ENCODE measurements at regions not wholly inside any gene's neighbourhood (a gene's known extent, or its start where the extent isn't known, plus 50 kb on each side); places are given as distances from the start of the nearest gene placed in this dataset.

GRCh38 chr12:91384806-91385205 is 202.2 kb upstream of the DCN start:
- Mint-ChIP-seq H3K9me3 (no peaks in the 10 kb centered on the region), H3K4me1 (peaks cover 4 to 9% (median 6%) of the 10 kb centered on the region in 3 donors), H3K4me3 (no peak overlapping the region), H3K36me3 (no peaks in the 10 kb centered on the region), H3K27ac (no peak overlapping the region), H3K27me3 (peaks cover 3 to 26% of the 10 kb centered on the region in 2 donors)
- Histone ChIP-seq H3K9me3 (ENCODE audit: low read length) (no peaks in the 10 kb centered on the region), H3K36me3 (ENCODE audit: insufficient read depth, low read length) (no peaks in the 10 kb centered on the region), H3K4me1 (ENCODE audit: insufficient read depth, low read length) (peaks cover 4% of the 10 kb centered on the region), H3K4me3 (ENCODE audit: low read length) (no peak overlapping the region), H3K27me3 (ENCODE audit: insufficient read depth, low read length, poor library complexity, severe bottlenecking) (no peaks in the 10 kb centered on the region), H3K27ac (ENCODE audit: low read depth, low read length) (no peak overlapping the region)
- ChIA-PET POLR2A (no interaction called here), CTCF (no interaction called here)
- no peak for DNase-seq

- Mint-ChIP-seq H3K9me3 (no peaks in the 10 kb centered on the region), H3K4me1 (peaks cover 4 to 9% (median 6%) of the 10 kb centered on the region in 3 donors), H3K27ac (no peak overlapping the region), H3K27me3 (peaks cover 3 to 31% of the 10 kb centered on the region in 2 donors), H3K36me3 (no peaks in the 10 kb centered on the region), H3K4me3 (no peak overlapping the region)
- Histone ChIP-seq H3K27me3 (ENCODE audit: insufficient read depth, low read length, poor library complexity, severe bottlenecking) (no peaks in the 10 kb centered on the region), H3K9me3 (ENCODE audit: low read length) (no peaks in the 10 kb centered on the region), H3K27ac (ENCODE audit: low read depth, low read length) (no peak overlapping the region), H3K4me1 (ENCODE audit: insufficient read depth, low read length) (peaks cover 4% of the 10 kb centered on the region), H3K36me3 (ENCODE audit: insufficient read depth, low read length) (no peaks in the 10 kb centered on the region), H3K4me3 (ENCODE audit: low read length) (no peak overlapping the region)
- DNase-seq: no peak
- POLR2A ChIA-PET: no interaction called here
- CTCF ChIA-PET: interaction anchor here (1.5 kb wide), 1 partner anchor 1265 kb away, joined by 4 read pairs; no protein-coding TSS in a partner anchor
Measured at GRCh38 chr12:91384366-91384765, 201.7 kb upstream of the DCN start.

GRCh38 chr12:91383099-91383498 is 200.5 kb upstream of the DCN start:
- POLR2A ChIA-PET: no interaction called here
- Mint-ChIP-seq H3K36me3 (no peaks in the 10 kb centered on the region), H3K4me3 (no peak overlapping the region), H3K9me3 (no peaks in the 10 kb centered on the region), H3K4me1 (peaks cover 4 to 9% (median 6%) of the 10 kb centered on the region in 3 donors), H3K27me3 (peaks cover 5 to 40% of the 10 kb centered on the region in 2 donors), H3K27ac (peak overlapping the region in 1 of 8 donors; percentile 58)
- H3K27me3 ChIP-seq (ENCODE audit: insufficient read depth, low read length, poor library complexity, severe bottlenecking): no peaks in the 10 kb centered on the region
- no peak overlapping the region for H3K4me3 ChIP-seq (ENCODE audit: low read length)
- H3K4me1 ChIP-seq (ENCODE audit: insufficient read depth, low read length): peaks cover 4% of the 10 kb centered on the region
- H3K9me3 ChIP-seq (ENCODE audit: low read length): no peaks in the 10 kb centered on the region
- no peak for DNase-seq
- H3K36me3 ChIP-seq (ENCODE audit: insufficient read depth, low read length): no peaks in the 10 kb centered on the region
- no peak overlapping the region for H3K27ac ChIP-seq (ENCODE audit: low read depth, low read length)
- CTCF ChIA-PET: interaction anchor here (1.1 to 2.4 kb wide), 11 partner anchors 8 to 1266 kb away, joined by 4 to 29 read pairs (median 11); partner anchors contain the start of gene BTG1

GRCh38 chr12:91382081-91382543 is 199.5 kb upstream of the DCN start:
- no peaks in the 10 kb centered on the region for H3K9me3 ChIP-seq (ENCODE audit: low read length)
- Mint-ChIP-seq H3K4me1 (peaks cover 4 to 9% (median 6%) of the 10 kb centered on the region in 3 donors), H3K4me3 (peak overlapping the region in 6 of 7 donors; percentile 50 to 79 (median 72)), H3K27ac (peak overlapping the region in 5 of 8 donors; percentile 15 to 77 (median 49)), H3K27me3 (peaks cover 5 to 37% of the 10 kb centered on the region in 2 donors), H3K36me3 (no peaks in the 10 kb centered on the region), H3K9me3 (no peaks in the 10 kb centered on the region)
- CTCF ChIA-PET: interaction anchor here (0.6 to 2.4 kb wide), 36 partner anchors 9 to 1460 kb away, joined by 3 to 29 read pairs (median 4); partner anchors contain the start of gene BTG1
- peak; percentile 61 to 86 (median 78) for DNase-seq
- H3K4me3 ChIP-seq (ENCODE audit: low read length): no peak overlapping the region
- POLR2A ChIA-PET: no interaction called here
- H3K27me3 ChIP-seq (ENCODE audit: insufficient read depth, low read length, poor library complexity, severe bottlenecking): no peaks in the 10 kb centered on the region
- H3K27ac ChIP-seq (ENCODE audit: low read depth, low read length): no peak overlapping the region
- H3K36me3 ChIP-seq (ENCODE audit: insufficient read depth, low read length): no peaks in the 10 kb centered on the region
- H3K4me1 ChIP-seq (ENCODE audit: insufficient read depth, low read length): peaks cover 4% of the 10 kb centered on the region

GRCh38 chr12:91381309-91381804 is 198.7 kb upstream of the DCN start:
- POLR2A ChIA-PET: interaction anchor here (0.9 kb wide), 1 partner anchor 765 kb away, joined by 3 read pairs; the partner anchor contains the start of gene BTG1
- Histone ChIP-seq H3K27ac (ENCODE audit: low read depth, low read length) (no peak overlapping the region), H3K9me3 (ENCODE audit: low read length) (no peaks in the 10 kb centered on the region), H3K4me1 (ENCODE audit: insufficient read depth, low read length) (peaks cover 4% of the 10 kb centered on the region), H3K4me3 (ENCODE audit: low read length) (no peak overlapping the region), H3K36me3 (ENCODE audit: insufficient read depth, low read length) (no peaks in the 10 kb centered on the region), H3K27me3 (ENCODE audit: insufficient read depth, low read length, poor library complexity, severe bottlenecking) (no peaks in the 10 kb centered on the region)
- Mint-ChIP-seq H3K36me3 (no peaks in the 10 kb centered on the region), H3K4me3 (peak overlapping the region in 1 of 7 donors; percentile 79), H3K4me1 (peaks cover 4 to 9% (median 6%) of the 10 kb centered on the region in 3 donors), H3K27me3 (peaks cover 5 to 34% of the 10 kb centered on the region in 2 donors), H3K9me3 (no peaks in the 10 kb centered on the region), H3K27ac (no peak overlapping the region)
- DNase-seq: no peak
- CTCF ChIA-PET: interaction anchor here (1.0 to 2.4 kb wide), 25 partner anchors 9 to 1460 kb away, joined by 3 to 29 read pairs (median 4); partner anchors contain the start of gene BTG1

- peaks cover 5 to 34% of the 10 kb centered on the region in 2 donors for H3K27me3 Mint-ChIP-seq
- ChIA-PET CTCF (interaction anchor here (1.3 to 2.4 kb wide), 5 partner anchors 15 to 1270 kb away, joined by 3 to 29 read pairs (median 6); partner anchors contain the start of gene BTG1), POLR2A (interaction anchor here (0.9 kb wide), 1 partner anchor 765 kb away, joined by 3 read pairs; the partner anchor contains the start of gene BTG1)
- H3K4me1 Mint-ChIP-seq: peaks cover 4 to 9% (median 6%) of the 10 kb centered on the region in 3 donors
- H3K36me3 Mint-ChIP-seq: no peaks in the 10 kb centered on the region
- DNase-seq: no peak
- H3K9me3 Mint-ChIP-seq: no peaks in the 10 kb centered on the region
- Histone ChIP-seq H3K27me3 (ENCODE audit: insufficient read depth, low read length, poor library complexity, severe bottlenecking) (no peaks in the 10 kb centered on the region), H3K9me3 (ENCODE audit: low read length) (no peaks in the 10 kb centered on the region), H3K27ac (ENCODE audit: low read depth, low read length) (no peak overlapping the region), H3K36me3 (ENCODE audit: insufficient read depth, low read length) (no peaks in the 10 kb centered on the region), H3K4me1 (ENCODE audit: insufficient read depth, low read length) (peaks cover 4% of the 10 kb centered on the region), H3K4me3 (ENCODE audit: low read length) (no peak overlapping the region)
- no peak overlapping the region for H3K4me3 Mint-ChIP-seq
- no peak overlapping the region for H3K27ac Mint-ChIP-seq
Measured at GRCh38 chr12:91380631-91381030, 198.0 kb upstream of the DCN start.

- Mint-ChIP-seq H3K27ac (no peak overlapping the region), H3K4me3 (no peak overlapping the region), H3K4me1 (peaks cover 4 to 9% (median 6%) of the 10 kb centered on the region in 3 donors), H3K36me3 (no peaks in the 10 kb centered on the region), H3K9me3 (no peaks in the 10 kb centered on the region), H3K27me3 (peaks cover 5 to 34% of the 10 kb centered on the region in 2 donors)
- no peak for DNase-seq
- no peaks in the 10 kb centered on the region for H3K9me3 ChIP-seq (ENCODE audit: low read length)
- no peaks in the 10 kb centered on the region for H3K27me3 ChIP-seq (ENCODE audit: insufficient read depth, low read length, poor library complexity, severe bottlenecking)
- ChIA-PET CTCF (interaction anchor here (1.6 kb wide), 1 partner anchor 13 kb away, joined by 4 read pairs; no protein-coding TSS in a partner anchor), POLR2A (no interaction called here)
- H3K4me1 ChIP-seq (ENCODE audit: insufficient read depth, low read length): peaks cover 4% of the 10 kb centered on the region
- H3K27ac ChIP-seq (ENCODE audit: low read depth, low read length): no peak overlapping the region
- H3K36me3 ChIP-seq (ENCODE audit: insufficient read depth, low read length): no peaks in the 10 kb centered on the region
- no peak overlapping the region for H3K4me3 ChIP-seq (ENCODE audit: low read length)
Measured at GRCh38 chr12:91379051-91379775, 196.6 kb upstream of the DCN start.

- peak overlapping the region in 1 of 8 donors; percentile 40 for H3K27ac Mint-ChIP-seq
- H3K4me3 Mint-ChIP-seq: no peak overlapping the region
- no peak overlapping the region for H3K27ac ChIP-seq (ENCODE audit: low read depth, low read length)
- peaks cover 4% of the 10 kb centered on the region for H3K4me1 ChIP-seq (ENCODE audit: insufficient read depth, low read length)
- no peaks in the 10 kb centered on the region for H3K36me3 Mint-ChIP-seq
- no peak for DNase-seq
- POLR2A ChIA-PET: no interaction called here
- H3K9me3 Mint-ChIP-seq: no peaks in the 10 kb centered on the region
- H3K9me3 ChIP-seq (ENCODE audit: low read length): no peaks in the 10 kb centered on the region
- H3K36me3 ChIP-seq (ENCODE audit: insufficient read depth, low read length): no peaks in the 10 kb centered on the region
- CTCF ChIA-PET: no interaction called here
- H3K27me3 Mint-ChIP-seq: peaks cover 6 to 42% of the 10 kb centered on the region in 2 donors
- no peaks in the 10 kb centered on the region for H3K27me3 ChIP-seq (ENCODE audit: insufficient read depth, low read length, poor library complexity, severe bottlenecking)
- no peak overlapping the region for H3K4me3 ChIP-seq (ENCODE audit: low read length)
- peaks cover 4 to 9% (median 6%) of the 10 kb centered on the region in 3 donors for H3K4me1 Mint-ChIP-seq
Measured at GRCh38 chr12:91377436-91377835, 194.8 kb upstream of the DCN start.
